Adrenal gland (tissue), 5 donors: ENCODE measurements at regions not wholly inside any gene's neighbourhood (a gene's known extent, or its start where the extent isn't known, plus 50 kb on each side); places are given as distances from the start of the nearest gene placed in this dataset.

Experiments
- POLR2A ChIP-seq, 2 donors: fragments of 450-650 bp; IDR thresholded peaks; one replicate each; pipeline ENCODE4 v1.6.1; 2017; ENCODE audit warnings: antibody characterized with exemption in 2 of 2, mild to moderate bottlenecking in 2 of 2, moderate library complexity in 1 of 2
- TF ChIP-seq, protein P1 (sequence below), 6 experiments: fragments of 450-650 bp in 4 of 6; fragments of 200-600 bp in 2 of 6; sonication (generic) in 1 of 6; IDR thresholded peaks; 1 replicate in 5 of 6; 2 replicates in 1 of 6; pipeline versions ENCODE4 v1.5.1 to v1.8.0; 2016 to 2021; ENCODE audit warnings: antibody characterized with exemption in 6 of 6, mild to moderate bottlenecking in 2 of 6, moderate library complexity in 1 of 6
- donor health status: DM: no; HTN: no; CAD: no.

DNA sequence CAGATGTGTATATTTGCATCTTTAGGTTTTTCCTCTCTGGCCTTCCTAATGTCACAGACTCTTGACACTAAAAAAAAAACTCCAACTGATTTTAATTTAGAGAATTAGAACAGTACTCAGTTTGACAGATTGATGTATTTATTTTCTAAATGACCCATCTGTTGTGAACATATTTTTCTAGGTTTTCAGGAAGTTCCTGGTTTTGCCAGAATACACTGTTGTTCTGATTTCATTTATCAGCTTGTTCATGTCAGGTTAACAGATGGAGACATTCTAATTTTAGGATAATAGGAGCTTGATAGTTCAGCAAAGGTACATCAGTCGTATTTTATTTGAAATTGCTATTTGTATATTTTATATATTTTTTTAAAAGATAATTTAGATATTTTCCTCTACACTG lies 133.4 kb downstream of the TANC2 start:
- TF ChIP-seq POLR2A (IDR thresholded peaks at IDR 0.05), result no peak
- TF ChIP-seq, protein P1, sequence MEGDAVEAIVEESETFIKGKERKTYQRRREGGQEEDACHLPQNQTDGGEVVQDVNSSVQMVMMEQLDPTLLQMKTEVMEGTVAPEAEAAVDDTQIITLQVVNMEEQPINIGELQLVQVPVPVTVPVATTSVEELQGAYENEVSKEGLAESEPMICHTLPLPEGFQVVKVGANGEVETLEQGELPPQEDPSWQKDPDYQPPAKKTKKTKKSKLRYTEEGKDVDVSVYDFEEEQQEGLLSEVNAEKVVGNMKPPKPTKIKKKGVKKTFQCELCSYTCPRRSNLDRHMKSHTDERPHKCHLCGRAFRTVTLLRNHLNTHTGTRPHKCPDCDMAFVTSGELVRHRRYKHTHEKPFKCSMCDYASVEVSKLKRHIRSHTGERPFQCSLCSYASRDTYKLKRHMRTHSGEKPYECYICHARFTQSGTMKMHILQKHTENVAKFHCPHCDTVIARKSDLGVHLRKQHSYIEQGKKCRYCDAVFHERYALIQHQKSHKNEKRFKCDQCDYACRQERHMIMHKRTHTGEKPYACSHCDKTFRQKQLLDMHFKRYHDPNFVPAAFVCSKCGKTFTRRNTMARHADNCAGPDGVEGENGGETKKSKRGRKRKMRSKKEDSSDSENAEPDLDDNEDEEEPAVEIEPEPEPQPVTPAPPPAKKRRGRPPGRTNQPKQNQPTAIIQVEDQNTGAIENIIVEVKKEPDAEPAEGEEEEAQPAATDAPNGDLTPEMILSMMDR (IDR thresholded peaks at IDR 0.05), result no peak
